ENCODE measurements at regions not wholly inside any gene's neighbourhood (a gene's known extent, or its start where the extent isn't known, plus 50 kb on each side); places are given as distances from the start of the nearest gene placed in this dataset.

GRCh38 chr4:104976262-104976661 lies 170.4 kb upstream of the TET2 start:
- TF ChIP-seq, protein P1, sequence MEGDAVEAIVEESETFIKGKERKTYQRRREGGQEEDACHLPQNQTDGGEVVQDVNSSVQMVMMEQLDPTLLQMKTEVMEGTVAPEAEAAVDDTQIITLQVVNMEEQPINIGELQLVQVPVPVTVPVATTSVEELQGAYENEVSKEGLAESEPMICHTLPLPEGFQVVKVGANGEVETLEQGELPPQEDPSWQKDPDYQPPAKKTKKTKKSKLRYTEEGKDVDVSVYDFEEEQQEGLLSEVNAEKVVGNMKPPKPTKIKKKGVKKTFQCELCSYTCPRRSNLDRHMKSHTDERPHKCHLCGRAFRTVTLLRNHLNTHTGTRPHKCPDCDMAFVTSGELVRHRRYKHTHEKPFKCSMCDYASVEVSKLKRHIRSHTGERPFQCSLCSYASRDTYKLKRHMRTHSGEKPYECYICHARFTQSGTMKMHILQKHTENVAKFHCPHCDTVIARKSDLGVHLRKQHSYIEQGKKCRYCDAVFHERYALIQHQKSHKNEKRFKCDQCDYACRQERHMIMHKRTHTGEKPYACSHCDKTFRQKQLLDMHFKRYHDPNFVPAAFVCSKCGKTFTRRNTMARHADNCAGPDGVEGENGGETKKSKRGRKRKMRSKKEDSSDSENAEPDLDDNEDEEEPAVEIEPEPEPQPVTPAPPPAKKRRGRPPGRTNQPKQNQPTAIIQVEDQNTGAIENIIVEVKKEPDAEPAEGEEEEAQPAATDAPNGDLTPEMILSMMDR (conservative IDR thresholded peaks at IDR 0.05; ENCODE audit: low read length), result no peak
- no peak for TF ChIP-seq EZH2phosphoT487 (IDR thresholded peaks at IDR 0.05; ENCODE audit: borderline replicate concordance)

All from Loucy (cell line).